SK-N-MC (cell line): ENCODE measurements at regions not wholly inside any gene's neighbourhood (a gene's known extent, or its start where the extent isn't known, plus 50 kb on each side); places are given as distances from the start of the nearest gene placed in this dataset.

ENCODE experiments used
- EZH2 ChIP-seq: fragments of 200-600 bp; sonication (generic); IDR thresholded peaks from one replicate; pipeline ENCODE4 v1.6.1; 2017; ENCODE audit warnings: antibody characterized with exemption
- FOXP2 ChIP-seq: optimal IDR thresholded peaks from 2 replicates; pipeline ENCODE3; 2011; ENCODE audit warnings: mild to moderate bottlenecking, moderate library complexity; ENCODE audit not compliant: insufficient read depth; ENCODE audit errors: extremely low read length, control extremely low read depth
- POLR2AphosphoS5 ChIP-seq: IDR thresholded peaks from 2 replicates; pipeline ENCODE4 v1.6.1; 2012; ENCODE audit warnings: mild to moderate bottlenecking, low read depth, low read length, borderline replicate concordance

DNA sequence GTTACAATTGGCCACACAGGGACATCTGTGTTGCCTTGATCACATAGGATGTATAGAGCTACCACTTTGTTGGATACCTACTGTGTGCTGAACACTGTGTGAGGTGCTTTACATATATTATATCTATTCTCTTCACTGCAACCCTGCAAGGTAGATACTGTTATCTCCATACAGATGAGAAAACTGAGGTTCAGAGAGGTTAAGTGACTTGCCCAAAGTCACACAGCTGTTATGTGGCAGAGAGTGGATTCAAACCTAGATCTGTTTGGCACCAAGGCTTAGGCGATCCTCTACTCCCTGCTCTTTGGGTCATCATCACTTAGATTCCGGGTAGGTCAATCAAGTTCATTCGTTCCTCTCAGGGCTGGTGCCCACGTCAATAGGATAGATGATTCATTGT lies 260.5 kb upstream of the IRX3 start:
- TF ChIP-seq EZH2 (no peak), POLR2AphosphoS5 (no peak), FOXP2 (no peak)
